ENCODE measurements at regions not wholly inside any gene's neighbourhood (a gene's known extent, or its start where the extent isn't known, plus 50 kb on each side); places are given as distances from the start of the nearest gene placed in this dataset.

GRCh38 chr18:41237317-41237716, 717.7 kb upstream of the PIK3C3 start:
- CTCF ChIA-PET, result no interaction called here
- Histone ChIP-seq H3K27me3 (replicated peaks in 2 of 5; ENCODE audit: control insufficient read depth in 4 of 5, insufficient read depth in 5 of 5, low read length in 4 of 5) (no peaks in the 10 kb centered on the region), H3K9me3 (ENCODE audit: control extremely low read depth in 1 of 5, control insufficient read depth in 4 of 5, insufficient read depth in 2 of 5, low read depth in 1 of 5, low read length in 4 of 5) (no peaks in the 10 kb centered on the region), H3K36me3 (ENCODE audit: control insufficient read depth in 4 of 4, insufficient read depth in 4 of 4, low read length in 3 of 4) (no peaks in the 10 kb centered on the region), H3K4me3 (ENCODE audit: control insufficient read depth in 1 of 7, extremely low read depth in 1 of 7, insufficient read depth in 4 of 7, low read depth in 2 of 7, low read length in 6 of 7) (no peak overlapping the region), H3K27ac (ENCODE audit: insufficient read depth in 1 of 2, low read depth in 1 of 2, low read length in 2 of 2, poor library complexity in 1 of 2, severe bottlenecking in 2 of 2) (no peak overlapping the region), H3K4me1 (ENCODE audit: control extremely low read depth in 1 of 4, control insufficient read depth in 4 of 4, insufficient read depth in 4 of 4, low read length in 3 of 4) (no peaks in the 10 kb centered on the region)
- no peak for DNase-seq
- no CpG with 5 or more reads among the region's 1 CpG for WGBS (ENCODE audit: insufficient coverage)
- POLR2A ChIA-PET, result no interaction called here

- POLR2A ChIA-PET, result no interaction called here
- H3K36me3 ChIP-seq (ENCODE audit: control insufficient read depth in 4 of 4, insufficient read depth in 4 of 4, low read length in 3 of 4), result no peaks in the 10 kb centered on the region
- no peaks in the 10 kb centered on the region for H3K4me1 ChIP-seq (ENCODE audit: control extremely low read depth in 1 of 4, control insufficient read depth in 4 of 4, insufficient read depth in 4 of 4, low read length in 3 of 4)
- CTCF ChIA-PET, result no interaction called here
- no peaks in the 10 kb centered on the region for H3K9me3 ChIP-seq (ENCODE audit: control extremely low read depth in 1 of 5, control insufficient read depth in 4 of 5, insufficient read depth in 2 of 5, low read depth in 1 of 5, low read length in 4 of 5)
- H3K4me3 ChIP-seq (ENCODE audit: control insufficient read depth in 1 of 7, extremely low read depth in 1 of 7, insufficient read depth in 4 of 7, low read depth in 2 of 7, low read length in 6 of 7), result no peak overlapping the region
- WGBS (ENCODE audit: insufficient coverage), result 100% methylated on average over 3 of the region's 3 CpGs
- DNase-seq, result no peak
- no peak overlapping the region for H3K27ac ChIP-seq (ENCODE audit: insufficient read depth in 1 of 2, low read depth in 1 of 2, low read length in 2 of 2, poor library complexity in 1 of 2, severe bottlenecking in 2 of 2)
- H3K27me3 ChIP-seq (replicated peaks in 2 of 5; ENCODE audit: control insufficient read depth in 4 of 5, insufficient read depth in 5 of 5, low read length in 4 of 5), result no peaks in the 10 kb centered on the region
These were observed 723.4 kb upstream of the PIK3C3 start for GRCh38 chr18:41231681-41232080.

- H3K4me3 ChIP-seq (ENCODE audit: control insufficient read depth in 1 of 7, extremely low read depth in 1 of 7, insufficient read depth in 4 of 7, low read depth in 2 of 7, low read length in 6 of 7), result no peak overlapping the region
- no peaks in the 10 kb centered on the region for H3K9me3 ChIP-seq (ENCODE audit: control extremely low read depth in 1 of 5, control insufficient read depth in 4 of 5, insufficient read depth in 2 of 5, low read depth in 1 of 5, low read length in 4 of 5)
- H3K4me1 ChIP-seq (ENCODE audit: control extremely low read depth in 1 of 4, control insufficient read depth in 4 of 4, insufficient read depth in 4 of 4, low read length in 3 of 4), result no peaks in the 10 kb centered on the region
- POLR2A ChIA-PET, result no interaction called here
- no peak for DNase-seq
- H3K27me3 ChIP-seq (replicated peaks in 2 of 5; ENCODE audit: control insufficient read depth in 4 of 5, insufficient read depth in 5 of 5, low read length in 4 of 5), result no peaks in the 10 kb centered on the region
- H3K36me3 ChIP-seq (ENCODE audit: control insufficient read depth in 4 of 4, insufficient read depth in 4 of 4, low read length in 3 of 4), result no peaks in the 10 kb centered on the region
- H3K27ac ChIP-seq (ENCODE audit: insufficient read depth in 1 of 2, low read depth in 1 of 2, low read length in 2 of 2, poor library complexity in 1 of 2, severe bottlenecking in 2 of 2), result no peak overlapping the region
- 100% methylated on average over 1 of the region's 1 CpG for WGBS (ENCODE audit: insufficient coverage)
- CTCF ChIA-PET, result no interaction called here
These were observed 727.0 kb upstream of the PIK3C3 start for GRCh38 chr18:41227993-41228392.

- DNase-seq, result no peak
- H3K4me1 ChIP-seq (ENCODE audit: control extremely low read depth in 1 of 4, control insufficient read depth in 4 of 4, insufficient read depth in 4 of 4, low read length in 3 of 4), result no peaks in the 10 kb centered on the region
- ChIA-PET CTCF (no interaction called here), POLR2A (no interaction called here)
- 100% methylated on average over 2 of the region's 4 CpGs for WGBS (ENCODE audit: insufficient coverage)
- H3K27ac ChIP-seq (ENCODE audit: insufficient read depth in 1 of 2, low read depth in 1 of 2, low read length in 2 of 2, poor library complexity in 1 of 2, severe bottlenecking in 2 of 2), result no peak overlapping the region
- no peak overlapping the region for H3K4me3 ChIP-seq (ENCODE audit: control insufficient read depth in 1 of 7, extremely low read depth in 1 of 7, insufficient read depth in 4 of 7, low read depth in 2 of 7, low read length in 6 of 7)
- H3K36me3 ChIP-seq (ENCODE audit: control insufficient read depth in 4 of 4, insufficient read depth in 4 of 4, low read length in 3 of 4), result no peaks in the 10 kb centered on the region
- H3K9me3 ChIP-seq (ENCODE audit: control extremely low read depth in 1 of 5, control insufficient read depth in 4 of 5, insufficient read depth in 2 of 5, low read depth in 1 of 5, low read length in 4 of 5), result no peaks in the 10 kb centered on the region
- H3K27me3 ChIP-seq (replicated peaks in 2 of 5; ENCODE audit: control insufficient read depth in 4 of 5, insufficient read depth in 5 of 5, low read length in 4 of 5), result no peaks in the 10 kb centered on the region
These were observed 728.1 kb upstream of the PIK3C3 start for GRCh38 chr18:41226911-41227310.

GRCh38 chr18:41226186-41226585, 728.8 kb upstream of the PIK3C3 start:
- no peak for DNase-seq
- Histone ChIP-seq H3K9me3 (ENCODE audit: control extremely low read depth in 1 of 5, control insufficient read depth in 4 of 5, insufficient read depth in 2 of 5, low read depth in 1 of 5, low read length in 4 of 5) (no peaks in the 10 kb centered on the region), H3K27ac (ENCODE audit: insufficient read depth in 1 of 2, low read depth in 1 of 2, low read length in 2 of 2, poor library complexity in 1 of 2, severe bottlenecking in 2 of 2) (no peak overlapping the region), H3K36me3 (ENCODE audit: control insufficient read depth in 4 of 4, insufficient read depth in 4 of 4, low read length in 3 of 4) (no peaks in the 10 kb centered on the region), H3K27me3 (replicated peaks in 2 of 5; ENCODE audit: control insufficient read depth in 4 of 5, insufficient read depth in 5 of 5, low read length in 4 of 5) (no peaks in the 10 kb centered on the region), H3K4me3 (ENCODE audit: control insufficient read depth in 1 of 7, extremely low read depth in 1 of 7, insufficient read depth in 4 of 7, low read depth in 2 of 7, low read length in 6 of 7) (no peak overlapping the region), H3K4me1 (ENCODE audit: control extremely low read depth in 1 of 4, control insufficient read depth in 4 of 4, insufficient read depth in 4 of 4, low read length in 3 of 4) (no peaks in the 10 kb centered on the region)
- CTCF ChIA-PET, result no interaction called here
- WGBS (ENCODE audit: insufficient coverage), result 100% methylated on average over 1 of the region's 1 CpG
- POLR2A ChIA-PET, result no interaction called here

- Histone ChIP-seq H3K4me1 (ENCODE audit: control extremely low read depth in 1 of 4, control insufficient read depth in 4 of 4, insufficient read depth in 4 of 4, low read length in 3 of 4) (no peaks in the 10 kb centered on the region), H3K27me3 (replicated peaks in 2 of 5; ENCODE audit: control insufficient read depth in 4 of 5, insufficient read depth in 5 of 5, low read length in 4 of 5) (no peaks in the 10 kb centered on the region), H3K4me3 (ENCODE audit: control insufficient read depth in 1 of 7, extremely low read depth in 1 of 7, insufficient read depth in 4 of 7, low read depth in 2 of 7, low read length in 6 of 7) (no peak overlapping the region), H3K9me3 (ENCODE audit: control extremely low read depth in 1 of 5, control insufficient read depth in 4 of 5, insufficient read depth in 2 of 5, low read depth in 1 of 5, low read length in 4 of 5) (no peaks in the 10 kb centered on the region), H3K36me3 (ENCODE audit: control insufficient read depth in 4 of 4, insufficient read depth in 4 of 4, low read length in 3 of 4) (no peaks in the 10 kb centered on the region), H3K27ac (ENCODE audit: insufficient read depth in 1 of 2, low read depth in 1 of 2, low read length in 2 of 2, poor library complexity in 1 of 2, severe bottlenecking in 2 of 2) (no peak overlapping the region)
- POLR2A ChIA-PET, result no interaction called here
- CTCF ChIA-PET, result no interaction called here
- no peak for DNase-seq
- WGBS (ENCODE audit: insufficient coverage), result 100% methylated on average over 1 of the region's 4 CpGs
These were observed 738.6 kb upstream of the PIK3C3 start for GRCh38 chr18:41216341-41217003.

GRCh38 chr18:41207706-41208105, 747.3 kb upstream of the PIK3C3 start:
- Histone ChIP-seq H3K4me1 (ENCODE audit: control extremely low read depth in 1 of 4, control insufficient read depth in 4 of 4, insufficient read depth in 4 of 4, low read length in 3 of 4) (no peaks in the 10 kb centered on the region), H3K36me3 (ENCODE audit: control insufficient read depth in 4 of 4, insufficient read depth in 4 of 4, low read length in 3 of 4) (no peaks in the 10 kb centered on the region), H3K27me3 (replicated peaks in 2 of 5; ENCODE audit: control insufficient read depth in 4 of 5, insufficient read depth in 5 of 5, low read length in 4 of 5) (no peaks in the 10 kb centered on the region), H3K27ac (ENCODE audit: insufficient read depth in 1 of 2, low read depth in 1 of 2, low read length in 2 of 2, poor library complexity in 1 of 2, severe bottlenecking in 2 of 2) (no peak overlapping the region), H3K9me3 (ENCODE audit: control extremely low read depth in 1 of 5, control insufficient read depth in 4 of 5, insufficient read depth in 2 of 5, low read depth in 1 of 5, low read length in 4 of 5) (no peaks in the 10 kb centered on the region), H3K4me3 (ENCODE audit: control insufficient read depth in 1 of 7, extremely low read depth in 1 of 7, insufficient read depth in 4 of 7, low read depth in 2 of 7, low read length in 6 of 7) (no peak overlapping the region)
- DNase-seq, result no peak
- CTCF ChIA-PET, result no interaction called here
- WGBS (ENCODE audit: insufficient coverage), result no CpG with 5 or more reads among the region's 2 CpGs
- POLR2A ChIA-PET, result no interaction called here
